GM13977 (cell line): ENCODE measurements at regions not wholly inside any gene's neighbourhood (a gene's known extent, or its start where the extent isn't known, plus 50 kb on each side); places are given as distances from the start of the nearest gene placed in this dataset.

Experiments
- DNase-seq: peaks from one replicate; pipeline ENCODE4 v3.0.0; 2012; ENCODE audit warnings: low spot score
- CTCF ChIP-seq: IDR thresholded peaks from 2 replicates; pipeline ENCODE4 v1.5.1; 2012; ENCODE audit warnings: mild to moderate bottlenecking, control low read depth; ENCODE audit not compliant: insufficient read depth; ENCODE audit errors: extremely low read depth, missing control alignments
- in situ Hi-C: fragments of 300-500 bp; cut with MboI; formaldehyde crosslinking; loops from one replicate; pipeline ENCODE4 v1.12.0; 2022; ENCODE audit warnings: low sequenced_read_pairs, low pct_unique_long_range_greater_than_20kb, mixed read lengths, inconsistent platforms; ENCODE audit not compliant: unreplicated experiment

GRCh38 chrX:42954880-42955279 is 176.9 kb upstream of the PPP1R2C start:
- in situ Hi-C loops: no loop called here
- DNase-seq: no peak
- TF ChIP-seq CTCF: no peak

GRCh38 chrX:42955349-42955748 is 177.4 kb upstream of the PPP1R2C start:
- in situ Hi-C loops: no loop called here
- no peak for DNase-seq
- no peak for TF ChIP-seq CTCF

- TF ChIP-seq CTCF: no peak
- in situ Hi-C loops: no loop called here
- no peak for DNase-seq
Measured at GRCh38 chrX:42967681-42968300, 189.8 kb upstream of the PPP1R2C start.

GRCh38 chrX:42973321-42973720 is 195.4 kb upstream of the PPP1R2C start:
- in situ Hi-C loops: no loop called here
- TF ChIP-seq CTCF: no peak
- DNase-seq: no peak

GRCh38 chrX:42975906-42976305 is 197.9 kb upstream of the PPP1R2C start:
- DNase-seq: no peak
- in situ Hi-C loops: loop anchor here (25.0 kb wide), 1 partner anchor 1189 kb away; no protein-coding TSS in a partner anchor
- TF ChIP-seq CTCF: no peak

- TF ChIP-seq CTCF: peak; percentile 30
- in situ Hi-C loops: loop anchor here (25.0 kb wide), 1 partner anchor 1190 kb away; no protein-coding TSS in a partner anchor
- DNase-seq: no peak
Measured at GRCh38 chrX:42976746-42977366, 198.9 kb upstream of the PPP1R2C start.
